HFF-Myc (cell line): ENCODE measurements at regions not wholly inside any gene's neighbourhood (a gene's known extent, or its start where the extent isn't known, plus 50 kb on each side); places are given as distances from the start of the nearest gene placed in this dataset.

ENCODE experiments used
- DNase-seq: peaks from one replicate; pipeline ENCODE4 v3.0.0-alpha.2; 2011; ENCODE audit warnings: low read depth; ENCODE audit errors: extremely low read depth
- H3K4me3 ChIP-seq: replicated peaks from 2 replicates; pipeline ENCODE4 v1.5.1; 2011; ENCODE audit warnings: low read depth, mild to moderate bottlenecking, control low read depth, low read length
- TF ChIP-seq, protein P1 (sequence below): IDR thresholded peaks from 2 replicates; pipeline ENCODE4 v1.5.1; 2012; ENCODE audit warnings: mild to moderate bottlenecking, low read depth, low read length, control low read depth; ENCODE audit errors: missing control alignments

GRCh38 chr14:26808407-26808806, 210.6 kb upstream of the NOVA1 start:
- no peak for DNase-seq
- TF ChIP-seq, protein P1, sequence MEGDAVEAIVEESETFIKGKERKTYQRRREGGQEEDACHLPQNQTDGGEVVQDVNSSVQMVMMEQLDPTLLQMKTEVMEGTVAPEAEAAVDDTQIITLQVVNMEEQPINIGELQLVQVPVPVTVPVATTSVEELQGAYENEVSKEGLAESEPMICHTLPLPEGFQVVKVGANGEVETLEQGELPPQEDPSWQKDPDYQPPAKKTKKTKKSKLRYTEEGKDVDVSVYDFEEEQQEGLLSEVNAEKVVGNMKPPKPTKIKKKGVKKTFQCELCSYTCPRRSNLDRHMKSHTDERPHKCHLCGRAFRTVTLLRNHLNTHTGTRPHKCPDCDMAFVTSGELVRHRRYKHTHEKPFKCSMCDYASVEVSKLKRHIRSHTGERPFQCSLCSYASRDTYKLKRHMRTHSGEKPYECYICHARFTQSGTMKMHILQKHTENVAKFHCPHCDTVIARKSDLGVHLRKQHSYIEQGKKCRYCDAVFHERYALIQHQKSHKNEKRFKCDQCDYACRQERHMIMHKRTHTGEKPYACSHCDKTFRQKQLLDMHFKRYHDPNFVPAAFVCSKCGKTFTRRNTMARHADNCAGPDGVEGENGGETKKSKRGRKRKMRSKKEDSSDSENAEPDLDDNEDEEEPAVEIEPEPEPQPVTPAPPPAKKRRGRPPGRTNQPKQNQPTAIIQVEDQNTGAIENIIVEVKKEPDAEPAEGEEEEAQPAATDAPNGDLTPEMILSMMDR, result no peak
- H3K4me3 ChIP-seq, result no peak overlapping the region

- no peak overlapping the region for H3K4me3 ChIP-seq
- TF ChIP-seq, protein P1, result no peak
- DNase-seq, result no peak
These were observed 212.8 kb upstream of the NOVA1 start for GRCh38 chr14:26810631-26811030.

DNA sequence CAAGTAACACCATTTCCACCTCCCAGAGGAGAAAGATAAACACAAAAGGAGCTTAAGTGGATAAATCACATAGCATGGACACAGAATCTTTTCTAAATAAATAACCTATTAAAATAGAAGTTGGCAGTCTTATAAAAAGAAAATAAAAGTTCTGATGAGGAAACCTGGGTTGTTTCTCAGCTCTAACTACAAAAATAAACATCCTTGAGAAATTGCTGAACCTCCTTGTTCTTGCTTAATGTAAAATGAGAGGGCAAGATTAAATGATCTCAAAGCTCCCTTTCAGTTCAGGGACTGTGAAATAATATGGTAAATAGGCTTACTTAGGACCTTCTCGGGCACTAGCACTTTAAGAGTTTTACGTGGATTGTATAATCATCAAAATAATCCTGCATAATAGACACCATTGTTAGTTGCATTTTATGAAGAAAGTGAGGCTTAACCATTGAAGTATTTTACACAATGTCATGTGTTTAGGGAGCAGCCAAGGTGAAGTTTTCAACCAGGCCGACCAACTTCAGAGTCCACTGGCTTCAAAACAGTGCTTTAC, 214.0 kb upstream of the NOVA1 start:
- TF ChIP-seq, protein P1, result no peak
- no peak for DNase-seq
- H3K4me3 ChIP-seq, result no peak overlapping the region

DNA sequence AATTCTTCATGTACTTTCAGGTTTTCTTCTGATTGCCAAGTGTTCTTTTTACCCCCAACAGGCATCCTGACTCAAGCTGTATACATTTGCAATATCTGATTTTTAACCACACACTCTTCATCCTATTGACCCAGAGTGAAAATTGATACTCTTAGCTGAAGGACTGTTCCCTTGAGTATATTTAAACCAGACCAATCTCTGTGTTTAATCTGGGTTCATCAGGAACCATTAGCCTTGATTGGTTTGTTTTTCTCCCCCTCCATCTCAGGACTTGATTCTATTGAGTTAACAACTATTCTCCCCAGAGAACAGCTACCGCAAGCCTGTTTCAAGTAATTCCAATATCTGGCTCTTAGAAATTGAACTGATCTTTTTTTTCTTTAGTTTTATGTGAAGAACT, 222.3 kb upstream of the NOVA1 start:
- no peak overlapping the region for H3K4me3 ChIP-seq
- DNase-seq, result no peak
- TF ChIP-seq, protein P1, result no peak

DNA sequence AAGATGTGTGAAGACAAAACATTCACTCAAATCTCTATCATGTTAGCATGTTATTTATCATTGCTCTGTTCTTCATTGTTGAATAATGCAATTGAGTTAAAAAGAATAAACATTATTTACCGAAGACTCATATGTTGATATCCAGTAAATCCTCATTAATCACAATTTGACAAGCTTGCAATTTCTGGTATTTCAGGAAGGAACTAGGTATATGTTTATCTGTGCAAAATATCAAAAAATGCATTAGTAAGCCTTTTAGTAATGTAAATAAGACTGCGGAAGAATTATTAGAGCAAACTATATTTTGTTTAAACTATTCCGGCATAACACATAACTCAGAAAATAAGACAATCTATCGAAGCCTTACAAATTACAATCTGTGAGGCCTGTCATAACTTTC, 222.7 kb upstream of the NOVA1 start:
- no peak for DNase-seq
- TF ChIP-seq, protein P1, result no peak
- no peak overlapping the region for H3K4me3 ChIP-seq

- TF ChIP-seq, protein P1, result no peak
- no peak overlapping the region for H3K4me3 ChIP-seq
- DNase-seq, result no peak
These were observed 230.9 kb upstream of the NOVA1 start for GRCh38 chr14:26828741-26829140.

DNA sequence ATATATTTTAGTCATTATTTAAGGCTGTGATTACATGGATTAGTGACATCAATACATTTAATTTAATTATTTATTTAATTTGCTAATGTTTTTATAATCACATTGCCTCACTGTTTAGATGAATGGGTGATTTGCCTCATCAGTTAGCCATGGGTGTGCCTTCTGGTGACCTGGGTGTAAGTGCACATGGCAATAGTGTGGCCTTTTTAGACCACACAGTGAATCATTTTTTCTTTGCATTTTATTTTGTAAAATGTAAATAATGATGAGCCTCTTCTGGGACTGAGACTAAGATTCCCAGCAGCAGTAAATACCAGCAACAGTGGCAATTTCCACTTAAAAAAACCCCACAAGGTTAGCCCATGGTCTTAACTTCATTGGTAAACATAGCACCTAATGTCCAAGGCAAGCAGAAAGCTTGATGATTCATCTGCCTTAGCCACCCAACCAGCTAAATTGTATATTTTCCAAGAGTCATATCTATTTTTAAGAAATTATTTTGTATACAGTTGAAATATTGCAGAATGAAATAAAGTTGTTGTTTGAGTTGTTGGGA, 235.9 kb upstream of the NOVA1 start:
- no peak overlapping the region for H3K4me3 ChIP-seq
- DNase-seq, result no peak
- TF ChIP-seq, protein P1, result no peak
